Endothelial cell (in vitro differentiated cells): ENCODE measurements at regions not wholly inside any gene's neighbourhood (a gene's known extent, or its start where the extent isn't known, plus 50 kb on each side); places are given as distances from the start of the nearest gene placed in this dataset.

Source experiments
- DNase-seq: peaks from one replicate; pipeline ENCODE4 v3.0.0; 2021; ENCODE audit warnings: low spot score
- H3K27ac Mint-ChIP-seq: one replicate; pipeline ENCODE4 v1.8.0; 2021; ENCODE audit warnings: mixed read lengths, inconsistent platforms; ENCODE audit not compliant: unreplicated experiment
- H3K27me3 Mint-ChIP-seq: one replicate; pipeline ENCODE4 v1.8.0; 2021; ENCODE audit warnings: mild to moderate bottlenecking, moderate library complexity, mixed read lengths, inconsistent platforms; ENCODE audit not compliant: unreplicated experiment
- H3K36me3 Mint-ChIP-seq: one replicate; pipeline ENCODE4 v1.8.0; 2021; ENCODE audit warnings: mild to moderate bottlenecking, low read depth, mixed read lengths, inconsistent platforms; ENCODE audit not compliant: unreplicated experiment
- H3K4me1 Mint-ChIP-seq: one replicate; pipeline ENCODE4 v1.8.0; 2021; ENCODE audit warnings: mild to moderate bottlenecking, mixed read lengths, inconsistent platforms; ENCODE audit not compliant: unreplicated experiment
- H3K4me3 Mint-ChIP-seq: one replicate; pipeline ENCODE4 v1.8.0; 2021; ENCODE audit warnings: mild to moderate bottlenecking, mixed read lengths, inconsistent platforms; ENCODE audit not compliant: unreplicated experiment
- H3K9me3 Mint-ChIP-seq: one replicate; pipeline ENCODE4 v1.8.0; 2021; ENCODE audit warnings: mixed read lengths, inconsistent platforms; ENCODE audit not compliant: unreplicated experiment
- CTCF ChIP-seq: fragments of 200-600 bp; sonication (generic); IDR thresholded peaks from one replicate; pipeline ENCODE4 v1.5.0; 2021; ENCODE audit warnings: antibody characterized with exemption; ENCODE audit not compliant: unreplicated experiment

- TF ChIP-seq CTCF: no peak
- H3K4me3 Mint-ChIP-seq: no peak overlapping the region
- no peaks in the 10 kb centered on the region for H3K27me3 Mint-ChIP-seq
- DNase-seq: no peak
- no peaks in the 10 kb centered on the region for H3K36me3 Mint-ChIP-seq
- H3K27ac Mint-ChIP-seq: no peak overlapping the region
- H3K9me3 Mint-ChIP-seq: no peaks in the 10 kb centered on the region
- peaks cover 8% of the 10 kb centered on the region for H3K4me1 Mint-ChIP-seq
Observed at GRCh38 chr2:83756219-83756618, 702.9 kb downstream of the SUCLG1 start.

- peaks cover 8% of the 10 kb centered on the region for H3K4me1 Mint-ChIP-seq
- H3K9me3 Mint-ChIP-seq: no peaks in the 10 kb centered on the region
- H3K27ac Mint-ChIP-seq: no peak overlapping the region
- no peak for DNase-seq
- peaks cover 2% of the 10 kb centered on the region for H3K27me3 Mint-ChIP-seq
- TF ChIP-seq CTCF: no peak
- H3K4me3 Mint-ChIP-seq: no peak overlapping the region
- no peaks in the 10 kb centered on the region for H3K36me3 Mint-ChIP-seq
Observed at GRCh38 chr2:83747141-83747540, 711.9 kb downstream of the SUCLG1 start.

- TF ChIP-seq CTCF: no peak
- Mint-ChIP-seq H3K27ac (no peak overlapping the region), H3K27me3 (peaks cover 3% of the 10 kb centered on the region), H3K4me1 (peaks cover 7% of the 10 kb centered on the region), H3K9me3 (peaks cover 9% of the 10 kb centered on the region), H3K4me3 (no peak overlapping the region), H3K36me3 (peaks cover 7% of the 10 kb centered on the region)
- DNase-seq: no peak
Observed at GRCh38 chr2:83744855-83745254, 714.2 kb downstream of the SUCLG1 start.

- H3K36me3 Mint-ChIP-seq: peaks cover 7% of the 10 kb centered on the region
- DNase-seq: no peak
- H3K27me3 Mint-ChIP-seq: peaks cover 2% of the 10 kb centered on the region
- peaks cover 12% of the 10 kb centered on the region for H3K9me3 Mint-ChIP-seq
- H3K4me1 Mint-ChIP-seq: peaks cover 7% of the 10 kb centered on the region
- no peak for TF ChIP-seq CTCF
- H3K4me3 Mint-ChIP-seq: no peak overlapping the region
- H3K27ac Mint-ChIP-seq: no peak overlapping the region
Observed at GRCh38 chr2:83742117-83742782, 716.8 kb downstream of the SUCLG1 start.

- no peak for DNase-seq
- peaks cover 4% of the 10 kb centered on the region for H3K27me3 Mint-ChIP-seq
Observed at GRCh38 chr2:83730223-83730622, 728.9 kb downstream of the SUCLG1 start.

More at GRCh38 chr2:83730223-83730622, 728.9 kb downstream of the SUCLG1 start:
- no peak overlapping the region for H3K27ac Mint-ChIP-seq
- TF ChIP-seq CTCF: no peak
- no peaks in the 10 kb centered on the region for H3K36me3 Mint-ChIP-seq
- H3K9me3 Mint-ChIP-seq: no peaks in the 10 kb centered on the region
- H3K4me3 Mint-ChIP-seq: no peak overlapping the region
- no peaks in the 10 kb centered on the region for H3K4me1 Mint-ChIP-seq
